ENCODE measurements at regions not wholly inside any gene's neighbourhood (a gene's known extent, or its start where the extent isn't known, plus 50 kb on each side); places are given as distances from the start of the nearest gene placed in this dataset.
"Not testable (repeated sequence)": the region's sequence is repeated elsewhere in the genome, so short reads cannot be mapped to it uniquely, and the experiment has no call there.

DNA sequence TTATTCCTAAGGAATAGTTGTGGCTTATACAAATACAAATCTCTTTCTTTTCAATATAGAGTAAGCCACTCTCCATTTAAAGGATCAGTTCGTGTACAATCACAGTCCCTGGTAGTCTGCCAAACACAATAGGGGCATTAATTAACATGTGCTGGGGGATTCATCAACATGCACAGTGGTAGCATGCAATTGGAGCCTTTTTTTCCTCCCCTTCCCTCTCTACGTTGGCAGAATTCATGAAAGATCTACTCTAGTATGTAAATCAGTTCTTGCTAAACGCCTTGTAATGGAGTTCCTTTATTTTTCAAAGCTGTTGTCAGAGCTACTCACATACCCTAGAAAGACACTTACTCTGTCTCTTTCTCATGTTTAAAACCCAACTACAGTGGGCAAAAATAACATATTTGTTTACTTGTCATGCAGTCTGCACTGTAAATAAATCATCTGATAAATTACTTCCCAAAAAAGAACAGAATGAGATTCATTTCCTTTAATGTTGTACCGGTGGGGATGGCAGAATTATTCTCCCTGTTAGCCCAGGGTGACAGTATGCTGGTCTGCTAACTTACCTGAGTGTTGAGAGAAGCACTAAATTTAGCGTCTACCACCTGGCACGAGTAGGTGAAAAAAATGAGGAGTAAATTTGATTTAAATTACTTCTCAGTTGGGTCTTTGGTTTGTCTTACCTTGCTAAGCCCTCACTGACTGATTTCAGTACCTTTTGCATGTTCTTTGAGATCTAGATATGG lies 341.5 kb upstream of the CCNH start:
- DNase-seq (ENCODE audit: low read depth in 1 of 2, low spot score in 1 of 2): no peak

DNA sequence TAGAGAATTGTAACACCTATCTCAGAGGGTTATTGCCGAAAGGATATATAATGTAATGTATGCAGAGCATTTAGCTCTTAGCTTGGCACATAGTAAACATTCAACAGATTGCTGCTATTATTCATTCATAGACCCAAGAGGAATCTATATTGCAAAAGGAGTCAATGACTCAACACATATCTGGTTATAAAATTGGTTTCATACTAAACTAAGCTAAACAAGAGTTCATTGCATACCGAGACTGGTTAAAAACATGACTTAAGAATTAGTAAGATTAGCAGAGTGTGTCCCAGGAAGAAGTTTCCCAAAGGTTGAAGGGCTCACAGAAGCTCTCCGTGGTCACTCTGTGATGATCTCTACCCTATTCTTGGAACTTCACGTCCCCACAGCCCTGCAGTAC lies 339.6 kb upstream of the CCNH start:
- no peak for DNase-seq (ENCODE audit: low read depth in 1 of 2, low spot score in 1 of 2)

DNA sequence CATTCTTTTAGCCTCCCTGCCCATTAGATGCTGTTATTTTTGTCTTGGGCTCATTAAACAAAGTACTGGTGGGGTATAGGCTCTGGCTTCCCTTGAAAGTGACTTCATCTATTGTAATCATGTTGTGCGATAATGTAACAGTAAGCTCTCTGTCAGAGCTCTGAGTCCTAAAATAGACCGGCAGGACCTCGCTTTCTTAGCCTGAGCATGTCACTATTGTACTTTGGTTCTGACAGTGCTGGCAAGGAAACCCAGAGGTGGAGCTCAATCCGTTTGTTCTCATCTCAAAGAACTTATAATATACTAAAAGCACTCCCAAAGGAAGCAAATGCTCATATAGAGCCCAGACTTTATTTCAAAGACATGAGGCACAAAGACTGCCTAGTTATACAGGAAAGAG lies 339.1 kb upstream of the CCNH start:
- no peak for DNase-seq (ENCODE audit: low read depth in 1 of 2, low spot score in 1 of 2)

DNA sequence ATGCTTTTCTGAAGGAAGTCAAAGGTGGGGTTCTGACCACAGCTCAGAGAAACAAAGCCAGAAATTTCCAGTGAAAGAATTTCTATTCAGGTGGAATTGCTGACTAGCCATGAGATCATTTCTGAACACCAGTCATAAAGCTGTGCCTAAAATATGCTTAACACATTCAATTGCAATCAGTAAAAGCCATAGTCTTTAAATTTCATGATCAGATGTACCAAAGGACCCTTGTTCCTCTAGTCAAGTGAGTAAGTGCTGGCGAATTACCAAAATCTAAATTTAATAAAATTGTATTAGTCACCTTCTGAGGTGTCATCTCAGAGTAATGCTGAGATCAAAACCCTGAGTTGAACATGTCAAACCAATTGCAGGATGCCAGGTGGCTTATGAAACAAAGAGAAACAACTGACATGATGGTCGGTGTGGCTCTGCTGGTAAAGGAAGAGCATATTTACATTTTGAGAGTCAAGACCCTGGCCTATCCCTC lies 334.2 kb upstream of the CCNH start:
- DNase-seq (ENCODE audit: low read depth in 1 of 2, low spot score in 1 of 2): no peak

DNA sequence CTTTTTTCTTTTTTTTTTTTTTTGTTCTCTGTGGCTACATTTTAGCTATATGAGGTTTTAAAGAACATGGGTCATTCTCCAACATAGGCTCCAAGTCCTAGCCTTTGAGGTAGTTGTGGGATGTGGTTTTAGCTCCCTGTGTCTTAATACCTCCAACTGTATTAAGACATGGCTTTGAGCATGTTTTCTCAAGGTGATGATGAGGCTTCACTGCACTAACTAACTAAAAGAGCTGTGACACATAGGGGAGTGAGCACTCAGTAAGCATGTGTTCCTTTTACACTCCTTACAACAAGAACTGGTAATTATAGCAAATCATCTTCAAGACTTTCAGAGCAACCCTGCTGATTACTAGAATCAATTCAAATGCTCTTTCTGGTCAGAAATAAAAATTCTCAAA lies 333.6 kb upstream of the CCNH start:
- no peak for DNase-seq (ENCODE audit: low read depth in 1 of 2, low spot score in 1 of 2)

DNA sequence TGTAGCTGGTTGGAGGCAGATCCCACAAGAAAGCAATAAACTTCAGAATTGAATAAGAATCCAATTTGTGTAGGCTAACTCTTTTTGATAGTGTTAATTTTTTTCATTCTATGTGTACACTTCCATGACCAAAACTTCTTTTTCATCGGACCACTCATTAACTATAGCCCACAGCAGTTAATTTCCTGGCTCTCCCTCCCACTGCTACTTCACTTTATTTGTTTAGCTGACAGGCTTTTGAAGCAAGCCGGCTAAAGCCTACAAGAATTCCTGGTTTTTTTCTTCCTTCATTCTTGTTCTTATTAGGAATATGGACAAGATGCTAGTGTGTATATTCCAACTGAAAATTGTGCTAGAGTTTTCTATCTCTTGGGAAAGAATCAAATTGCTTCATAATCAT lies 329.2 kb upstream of the CCNH start:
- no peak for DNase-seq (ENCODE audit: low read depth in 1 of 2, low spot score in 1 of 2)

DNA sequence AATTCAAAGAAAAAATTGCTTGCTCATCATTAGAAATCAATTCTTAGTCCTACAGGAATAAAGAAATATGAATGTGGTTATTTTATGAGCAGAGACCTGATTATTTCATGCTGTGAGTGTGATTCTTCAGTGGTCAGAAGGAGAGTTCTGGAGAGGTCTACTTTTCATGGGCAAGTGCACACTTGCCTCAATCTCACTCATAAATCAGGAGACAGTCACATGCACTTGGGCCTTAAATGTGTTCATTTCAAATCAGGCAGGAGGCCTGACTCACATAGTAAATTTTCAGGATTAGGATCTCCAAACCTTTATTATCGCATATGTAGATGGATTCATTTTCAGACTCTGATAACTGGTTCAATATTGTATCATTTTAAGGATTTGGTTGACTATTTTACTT lies 323.2 kb upstream of the CCNH start:
- no peak for DNase-seq (ENCODE audit: low read depth in 1 of 2, low spot score in 1 of 2)

DNA sequence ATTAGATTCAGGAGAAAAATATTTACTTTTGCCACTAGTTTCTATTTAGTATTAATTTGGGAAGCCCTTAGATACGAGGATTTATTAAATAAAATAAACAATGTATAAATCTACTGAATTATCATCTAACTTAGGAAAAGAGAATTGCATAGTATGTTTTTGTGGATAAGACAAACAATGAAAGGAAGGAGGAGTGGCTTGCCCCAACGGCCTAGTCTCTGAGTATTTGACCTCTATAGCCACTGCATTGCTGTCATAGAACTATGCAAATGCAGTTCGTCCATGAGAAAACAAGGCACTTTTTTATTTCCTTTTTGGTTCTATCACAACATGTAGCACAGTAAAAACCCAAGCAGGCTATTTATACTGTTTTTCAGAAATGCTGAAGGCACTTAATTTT lies 321.2 kb upstream of the CCNH start:
- DNase-seq (ENCODE audit: low read depth in 1 of 2, low spot score in 1 of 2): no peak

DNA sequence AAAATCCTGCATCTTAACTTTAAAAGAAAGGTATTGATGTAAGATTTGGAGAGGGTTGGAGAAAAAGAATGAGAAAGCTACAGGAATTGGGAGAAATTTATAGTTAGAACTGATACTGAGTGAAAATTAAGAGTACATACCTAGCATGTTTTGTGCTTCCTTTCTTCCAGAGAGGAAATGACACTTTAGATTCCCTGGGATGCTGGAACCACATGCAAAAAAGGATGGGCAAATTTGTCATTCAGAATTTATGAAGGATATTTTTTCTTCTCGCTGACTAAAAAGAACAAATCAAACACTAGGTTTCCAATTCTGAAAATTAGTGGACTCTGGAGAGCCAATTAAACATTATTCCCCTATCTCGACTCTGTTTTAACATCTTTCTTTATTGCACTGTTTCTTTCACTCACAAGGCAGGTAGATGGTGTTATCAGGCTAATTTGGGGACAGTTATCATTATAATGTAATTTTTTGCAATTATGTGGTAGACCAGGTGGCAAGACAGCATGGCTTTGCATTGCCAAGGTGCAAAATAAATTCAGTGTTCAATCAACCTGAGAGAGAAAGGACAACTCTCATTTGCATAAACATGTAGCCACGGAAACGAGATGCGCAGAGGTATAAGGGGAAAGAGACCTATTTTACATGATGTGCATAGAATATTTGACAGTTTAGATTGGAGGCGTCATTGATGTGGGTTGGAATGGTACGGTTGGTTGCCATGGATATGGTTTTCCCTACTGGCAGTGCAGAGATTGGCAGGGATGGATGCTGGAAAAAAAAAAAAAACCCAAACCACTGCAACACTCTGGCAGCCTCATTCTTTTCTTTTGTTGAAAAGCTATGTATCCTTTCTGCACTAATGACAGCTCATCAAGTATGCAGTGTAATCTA lies 320.4 kb upstream of the CCNH start:
- DNase-seq (ENCODE audit: low read depth in 1 of 2, low spot score in 1 of 2): no peak

DNA sequence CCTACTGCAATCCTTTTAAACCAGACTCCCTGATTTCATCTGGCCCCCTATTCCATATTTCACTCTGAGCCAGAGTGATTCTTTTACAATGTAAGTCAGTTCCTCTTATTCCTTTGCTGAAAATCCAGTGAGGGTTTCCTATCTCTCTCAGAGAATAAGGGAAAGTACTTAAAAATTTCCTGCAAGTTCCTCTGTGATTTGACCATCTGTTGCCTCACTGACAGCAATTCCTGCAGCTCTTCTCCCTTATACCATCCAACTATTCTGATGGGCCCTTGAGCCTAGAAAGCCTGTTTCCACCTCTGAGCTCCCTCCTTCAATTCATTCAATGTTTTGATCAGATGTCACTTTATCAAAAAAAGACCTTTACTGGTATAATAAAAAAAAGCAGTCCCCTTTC lies 317.1 kb upstream of the CCNH start:
- no peak for DNase-seq (ENCODE audit: low read depth in 1 of 2, low spot score in 1 of 2)

DNA sequence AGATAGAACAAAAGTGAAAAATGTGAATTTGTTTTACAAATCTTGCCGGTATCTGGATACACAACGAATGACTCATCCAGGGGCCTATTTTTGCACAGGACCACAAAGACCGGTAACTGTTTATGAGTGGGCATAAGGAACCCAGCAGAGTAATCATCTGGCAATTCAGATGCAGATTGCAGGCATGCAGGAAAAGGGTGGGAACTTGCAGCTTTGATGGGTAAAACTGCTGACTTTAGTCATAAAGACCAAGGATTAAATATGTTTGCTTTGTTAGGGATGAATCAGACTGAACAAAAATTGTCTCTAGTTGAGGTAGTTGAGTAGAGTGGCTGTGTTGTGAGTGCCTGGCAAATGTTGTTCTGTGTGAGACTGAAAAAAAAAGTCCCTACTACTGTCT lies 309.6 kb upstream of the CCNH start:
- no peak for DNase-seq (ENCODE audit: low read depth in 1 of 2, low spot score in 1 of 2)

DNA sequence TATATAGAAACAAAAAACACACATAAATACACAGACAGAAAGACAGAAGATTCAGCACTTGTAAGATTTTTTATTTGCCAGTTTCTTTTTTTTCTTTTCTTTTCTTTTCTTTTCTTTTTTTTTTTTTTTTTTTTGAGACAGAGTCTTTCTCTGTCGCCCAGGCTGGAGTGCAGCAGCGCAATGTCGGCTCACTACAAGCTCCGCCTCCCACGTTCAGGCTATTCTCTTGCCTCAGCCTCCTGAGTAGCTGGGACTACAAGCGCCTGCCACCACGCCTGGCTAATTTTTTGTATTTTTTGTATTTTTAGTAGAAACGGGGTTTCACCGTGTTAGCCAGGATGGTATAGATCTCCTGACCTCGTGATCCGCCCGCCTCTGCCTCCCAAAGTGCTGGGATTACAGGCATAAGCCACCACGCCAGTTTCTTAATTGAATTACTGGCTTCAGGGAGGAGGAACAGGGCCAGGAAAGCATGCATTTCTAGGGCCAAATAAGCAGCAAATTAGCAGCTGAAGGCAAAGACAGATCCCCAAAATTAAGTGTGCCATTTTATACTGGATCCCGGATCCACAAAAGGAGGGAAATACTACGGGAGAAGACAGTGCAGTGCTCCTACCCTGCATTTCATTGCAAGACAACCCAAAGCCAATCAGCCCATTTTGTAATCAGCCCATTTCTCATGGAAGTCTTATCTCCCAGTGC lies 305.6 kb upstream of the CCNH start:
- not testable (repeated sequence) for DNase-seq (ENCODE audit: low read depth in 1 of 2, low spot score in 1 of 2)

DNA sequence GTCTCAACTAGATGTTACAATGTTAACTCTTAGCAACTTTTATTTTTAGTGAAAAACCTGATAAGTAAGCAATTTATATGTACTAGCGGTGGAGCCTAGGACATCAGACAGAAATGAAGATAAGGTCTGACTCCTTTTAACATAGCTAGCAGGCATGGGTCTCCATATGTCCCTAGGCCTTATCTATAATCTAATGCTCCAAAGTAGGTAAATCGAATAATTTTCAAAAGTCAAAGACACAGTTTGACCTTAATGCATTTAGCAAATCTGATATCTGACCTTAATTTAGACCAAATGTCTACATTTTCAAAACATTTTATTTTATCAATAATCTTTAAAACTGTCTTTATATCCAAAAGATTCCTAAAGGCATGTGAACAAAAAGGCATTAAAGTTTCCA lies 305.0 kb upstream of the CCNH start:
- DNase-seq (ENCODE audit: low read depth in 1 of 2, low spot score in 1 of 2): no peak

DNA sequence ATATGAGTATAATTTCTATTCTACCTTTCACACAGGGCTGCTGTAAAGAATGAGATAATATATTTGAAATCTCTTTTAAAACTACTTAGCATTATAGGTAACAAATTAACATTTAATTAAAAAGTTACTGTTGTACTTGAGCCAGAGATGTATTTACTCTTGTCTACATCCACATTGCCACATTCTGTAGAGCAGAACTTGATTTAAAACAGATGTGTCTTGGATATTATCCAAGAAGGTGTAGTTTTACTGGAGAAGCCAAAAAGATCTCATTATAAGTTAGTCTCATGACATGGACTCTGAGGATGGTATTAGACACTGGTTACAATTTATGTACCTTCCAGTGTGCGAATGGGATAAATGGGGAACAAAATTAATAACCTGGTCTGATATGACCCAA lies 293.1 kb upstream of the CCNH start:
- DNase-seq (ENCODE audit: low read depth in 1 of 2, low spot score in 1 of 2): no peak

DNA sequence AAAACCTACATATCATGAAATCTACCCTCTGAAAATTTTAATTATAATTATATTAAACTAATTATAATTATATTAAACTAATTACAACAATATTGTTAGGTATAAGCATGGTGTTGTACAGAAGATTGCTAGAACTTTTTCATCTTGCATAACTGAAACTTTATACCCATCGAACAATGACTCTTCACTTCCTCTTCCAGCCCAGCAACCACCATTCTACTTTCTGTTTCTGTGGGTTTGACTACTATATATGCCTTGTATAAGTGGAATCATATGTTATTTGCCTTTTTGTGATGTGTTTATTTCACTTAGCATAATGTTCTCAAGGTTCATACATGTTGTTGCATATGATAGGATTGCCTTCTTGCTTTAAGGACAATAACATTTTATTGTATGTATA lies 274.2 kb upstream of the CCNH start:
- no peak for DNase-seq (ENCODE audit: low read depth in 1 of 2, low spot score in 1 of 2)

DNA sequence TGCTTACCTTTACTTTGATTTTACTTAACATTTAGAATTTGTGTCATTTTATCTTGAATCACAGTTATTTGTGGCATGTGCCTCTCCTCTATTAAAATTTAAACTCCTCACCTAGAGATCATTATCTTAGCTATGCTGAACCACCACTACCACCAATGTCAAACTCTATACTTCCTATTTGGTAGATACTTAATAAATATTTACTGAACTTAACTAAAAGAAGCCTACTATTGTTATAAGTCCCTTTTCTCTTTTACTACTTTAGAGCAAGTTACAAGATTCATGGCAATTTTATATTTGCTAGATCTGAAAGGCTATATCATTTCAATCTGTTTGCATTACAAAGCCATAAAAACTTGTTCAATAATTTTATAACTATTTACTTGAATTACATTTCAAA lies 273.3 kb upstream of the CCNH start:
- DNase-seq (ENCODE audit: low read depth in 1 of 2, low spot score in 1 of 2): no peak

DNA sequence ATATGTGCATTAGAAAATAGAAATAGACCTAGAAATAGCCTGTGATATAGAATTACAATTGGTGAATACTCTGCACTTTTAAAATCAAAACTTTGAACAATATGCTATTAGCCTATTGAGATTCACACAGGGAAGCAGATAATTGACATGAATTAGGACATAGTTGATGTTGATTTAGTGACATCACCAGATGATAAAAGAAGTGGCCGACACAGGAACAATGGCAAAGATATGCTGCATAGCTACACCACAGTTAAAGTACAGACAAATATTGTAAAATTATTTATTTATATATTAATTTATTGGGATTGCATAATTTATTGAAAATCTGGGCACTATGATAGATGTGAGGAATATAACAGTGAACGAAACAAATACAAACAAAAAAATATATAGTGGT lies 261.5 kb upstream of the CCNH start:
- DNase-seq (ENCODE audit: low read depth in 1 of 2, low spot score in 1 of 2): no peak

DNA sequence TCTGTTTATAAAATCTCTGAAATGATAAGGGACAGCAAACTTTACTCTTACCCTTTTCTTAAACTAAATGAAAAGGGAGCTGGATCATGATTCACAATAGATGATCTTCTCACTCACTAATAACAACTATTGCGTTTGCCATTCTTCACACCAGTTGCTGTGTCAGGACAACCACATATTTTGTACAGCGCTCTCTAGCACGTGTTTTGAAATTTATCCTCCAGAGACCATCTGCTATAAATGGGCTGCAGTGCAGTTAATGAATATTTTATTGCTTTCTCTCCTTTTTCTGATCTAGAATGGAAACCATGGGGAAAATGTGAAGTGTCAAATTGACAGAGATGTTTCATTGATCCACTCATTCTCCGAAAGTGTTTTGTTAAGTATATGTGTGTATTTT lies 258.4 kb upstream of the CCNH start:
- DNase-seq (ENCODE audit: low read depth in 1 of 2, low spot score in 1 of 2): no peak

DNA sequence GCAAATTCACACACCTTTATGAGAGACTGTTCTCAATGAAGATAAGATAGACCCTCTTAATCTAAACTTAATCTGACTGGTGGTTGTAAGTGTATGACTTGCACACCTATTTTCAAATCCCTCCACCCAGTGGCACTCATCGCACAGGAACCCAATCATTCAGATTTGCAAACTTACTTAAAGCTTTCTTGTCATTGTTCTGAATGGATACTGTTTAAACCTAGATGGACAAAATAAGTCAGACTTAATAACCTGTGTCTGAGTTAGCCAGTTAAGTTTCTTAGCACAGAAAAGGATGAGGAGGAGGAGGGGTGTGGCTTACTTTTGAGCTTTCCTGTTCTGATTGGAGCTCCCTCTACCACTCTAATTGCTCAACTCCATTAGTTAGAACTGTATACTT lies 252.4 kb upstream of the CCNH start:
- DNase-seq (ENCODE audit: low read depth in 1 of 2, low spot score in 1 of 2): no peak

DNA sequence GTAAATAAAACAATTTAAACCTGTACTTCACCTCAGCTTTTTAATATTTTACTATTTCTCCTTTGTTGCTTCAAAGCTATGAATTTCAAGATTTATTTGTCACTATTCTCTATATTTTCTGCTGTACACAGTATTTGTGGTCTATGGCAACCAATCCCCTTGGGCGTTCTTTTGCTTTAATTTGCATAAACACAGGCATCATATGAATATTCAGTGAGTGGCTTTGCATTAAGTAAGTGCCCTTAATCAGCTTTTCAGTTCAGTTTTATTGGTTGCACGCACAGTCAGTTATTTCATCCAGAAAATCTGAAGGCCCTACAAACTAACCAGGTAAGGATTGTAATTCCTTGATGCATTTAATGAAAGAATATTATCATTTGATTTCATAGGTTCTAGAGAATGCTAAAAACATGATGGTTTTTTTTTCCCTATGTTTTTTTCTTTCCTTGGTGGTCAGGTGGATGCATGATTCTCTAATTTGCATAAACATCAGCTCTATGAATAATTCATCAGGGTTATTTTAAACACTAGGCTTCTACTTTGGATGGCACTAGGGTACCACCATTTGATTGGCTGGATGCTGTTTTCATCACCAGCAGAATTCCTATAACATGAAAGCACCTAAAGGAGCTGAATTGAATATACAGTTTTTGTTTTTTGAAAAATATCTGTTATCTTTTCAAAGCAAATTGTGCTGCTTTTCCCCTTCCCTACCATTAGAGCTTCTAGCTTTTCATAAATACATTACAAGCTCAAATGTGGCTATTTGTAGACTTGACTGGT lies 249.2 kb upstream of the CCNH start:
- DNase-seq (ENCODE audit: low read depth in 1 of 2, low spot score in 1 of 2): no peak

DNA sequence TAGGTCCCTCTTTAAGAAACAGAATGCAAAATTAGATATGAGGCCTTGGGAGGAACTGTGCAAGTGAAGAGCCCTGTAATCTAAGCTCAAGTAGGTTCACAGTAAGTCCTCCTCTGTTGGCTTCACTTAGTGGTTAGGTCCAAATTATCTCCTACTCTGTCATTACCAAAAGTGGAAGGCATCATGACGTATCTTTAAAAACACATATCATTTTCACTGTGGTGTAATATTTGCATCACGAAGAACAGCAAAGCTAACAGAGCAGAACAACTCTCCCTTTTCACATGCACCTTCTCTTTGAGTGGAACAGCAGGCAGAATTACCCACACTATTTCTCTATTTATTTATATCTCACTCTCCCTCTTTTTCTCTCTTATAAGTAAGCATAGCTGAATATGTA lies 240.5 kb upstream of the CCNH start:
- no peak for DNase-seq (ENCODE audit: low read depth in 1 of 2, low spot score in 1 of 2)

Data from activated T-helper 1 cell treated with anti-CD3 and anti-CD28 coated beads, Interleukin-2, amount 50 U/mL, for 16 hours (primary cell).